Central memory CD4-positive, alpha-beta T cell (primary cell): ENCODE measurements at regions not wholly inside any gene's neighbourhood (a gene's known extent, or its start where the extent isn't known, plus 50 kb on each side); places are given as distances from the start of the nearest gene placed in this dataset.

Source experiments
- DNase-seq: peaks from one replicate; pipeline ENCODE4 v3.0.0; 2022

DNA sequence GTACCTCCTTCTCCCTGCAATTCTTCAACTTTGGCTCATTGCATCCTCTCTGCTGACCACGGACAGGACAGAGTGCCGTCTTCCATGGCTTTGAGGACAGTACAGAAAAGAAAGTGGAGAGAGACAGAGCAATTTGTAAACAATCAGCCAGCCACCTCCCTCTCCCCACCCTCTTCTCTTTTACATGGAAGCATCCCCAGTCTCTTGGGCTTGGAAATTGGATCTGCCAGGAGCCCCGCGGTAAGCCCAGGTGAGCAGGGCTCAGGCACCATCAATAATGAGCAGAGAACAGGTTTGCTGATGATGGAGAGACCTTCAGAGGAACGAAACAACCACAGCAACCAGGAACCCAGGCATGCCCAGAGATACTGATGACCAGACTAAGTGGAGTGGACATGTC, 194.9 kb upstream of the TNRC6C start:
- no peak for DNase-seq

DNA sequence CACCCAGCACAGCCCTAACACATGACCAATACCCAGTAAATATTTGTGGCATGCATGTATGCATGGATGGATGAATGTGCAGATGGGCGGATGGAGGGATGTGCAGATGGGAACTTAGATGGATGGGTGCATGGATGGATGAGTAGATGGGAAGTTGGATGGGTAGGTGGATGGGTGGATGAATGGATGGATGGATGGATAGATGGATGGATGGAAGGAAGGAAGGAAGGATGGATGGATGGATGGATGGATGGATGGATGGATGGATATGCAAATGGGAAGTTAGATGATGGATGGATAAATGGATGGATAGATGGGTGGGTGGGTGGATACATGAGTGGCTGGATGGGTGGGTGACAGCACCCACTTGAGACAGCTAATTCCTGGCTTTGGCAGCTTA, 193.2 kb upstream of the TNRC6C start:
- DNase-seq: no peak

DNA sequence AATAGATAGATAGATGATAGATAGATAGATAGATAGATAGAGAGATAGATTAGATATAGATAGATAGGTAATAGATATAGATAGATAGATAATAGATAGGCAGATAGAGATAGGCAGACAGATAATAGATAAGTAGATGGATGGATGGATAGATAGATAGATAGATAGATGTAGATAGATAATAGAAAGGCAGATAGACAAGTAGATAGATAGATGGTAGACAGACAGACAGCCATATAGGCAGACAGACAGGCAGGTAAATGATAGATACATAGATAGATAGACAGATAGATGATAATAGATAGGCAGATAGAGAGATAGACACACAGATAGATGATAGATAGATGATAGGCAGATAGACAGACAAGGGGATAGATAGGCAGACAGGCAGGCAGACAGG, 191.4 kb upstream of the TNRC6C start:
- DNase-seq: no peak

DNA sequence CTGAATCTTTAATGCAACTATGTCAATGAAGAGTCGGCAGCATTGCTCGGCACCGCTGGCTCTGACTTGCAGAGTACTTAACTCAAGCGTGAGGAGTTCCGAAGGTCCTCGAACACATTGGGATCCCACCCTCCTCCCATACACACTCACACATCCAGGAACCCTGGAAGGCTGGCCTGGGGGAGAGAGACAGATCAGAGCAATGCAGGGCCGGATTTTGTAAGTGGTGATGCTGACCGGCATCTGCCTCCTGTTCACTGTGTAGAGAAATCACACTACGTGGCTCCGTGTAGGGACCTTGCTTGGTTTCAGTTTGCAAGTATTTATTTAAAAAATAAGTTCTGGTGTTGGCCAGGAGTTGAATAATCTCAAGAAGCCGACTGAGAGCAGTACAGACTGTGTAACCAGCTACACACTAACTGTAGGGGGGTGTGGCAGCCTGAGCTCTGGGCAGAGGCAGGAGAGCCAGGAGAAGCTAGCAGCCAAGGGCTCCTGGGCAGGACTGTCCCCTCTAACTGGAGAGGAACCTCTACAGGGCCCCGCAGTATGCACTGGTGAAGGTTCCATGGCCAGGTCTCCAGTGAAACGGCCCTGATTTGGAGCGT, 190.2 kb upstream of the TNRC6C start:
- DNase-seq: no peak

DNA sequence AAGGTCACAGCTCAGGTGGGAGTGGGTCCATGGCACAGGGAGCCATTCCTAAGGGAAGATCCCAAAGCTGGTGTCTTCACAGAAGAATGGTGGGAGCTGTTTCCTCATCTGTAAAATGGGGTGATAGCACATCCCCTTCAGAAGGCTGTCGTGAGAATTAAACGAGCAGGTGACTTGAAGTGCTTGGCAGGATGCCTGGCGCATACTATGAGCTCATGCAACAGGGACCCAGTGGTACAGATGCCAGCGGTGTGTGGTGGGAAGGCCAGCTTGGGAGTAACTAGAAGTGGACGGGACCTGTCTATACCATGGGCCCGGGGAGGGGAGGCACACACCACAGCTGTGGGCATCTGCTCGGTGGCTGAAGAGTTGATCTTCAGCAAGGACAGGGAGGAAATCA, 189.3 kb upstream of the TNRC6C start:
- DNase-seq: no peak

DNA sequence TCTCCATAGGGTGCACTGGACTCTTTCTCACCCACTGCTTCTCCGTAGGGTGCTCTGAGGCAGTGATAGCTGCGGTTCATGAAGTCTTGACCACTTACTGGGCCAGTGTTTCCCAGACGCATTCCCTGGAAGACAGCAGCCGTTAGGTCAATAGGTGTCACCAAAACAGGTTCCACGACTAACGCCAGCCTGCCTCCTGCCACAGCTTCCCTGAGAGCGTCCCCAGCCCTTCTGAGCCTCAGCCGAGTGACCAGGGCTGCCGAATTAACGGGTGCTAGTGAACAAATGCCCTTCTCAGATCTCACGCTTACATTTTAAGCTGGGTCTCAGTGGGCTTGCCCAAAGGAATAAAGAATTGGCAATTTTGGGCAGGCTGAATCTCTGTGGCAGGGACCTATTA, 188.7 kb upstream of the TNRC6C start:
- DNase-seq: no peak

DNA sequence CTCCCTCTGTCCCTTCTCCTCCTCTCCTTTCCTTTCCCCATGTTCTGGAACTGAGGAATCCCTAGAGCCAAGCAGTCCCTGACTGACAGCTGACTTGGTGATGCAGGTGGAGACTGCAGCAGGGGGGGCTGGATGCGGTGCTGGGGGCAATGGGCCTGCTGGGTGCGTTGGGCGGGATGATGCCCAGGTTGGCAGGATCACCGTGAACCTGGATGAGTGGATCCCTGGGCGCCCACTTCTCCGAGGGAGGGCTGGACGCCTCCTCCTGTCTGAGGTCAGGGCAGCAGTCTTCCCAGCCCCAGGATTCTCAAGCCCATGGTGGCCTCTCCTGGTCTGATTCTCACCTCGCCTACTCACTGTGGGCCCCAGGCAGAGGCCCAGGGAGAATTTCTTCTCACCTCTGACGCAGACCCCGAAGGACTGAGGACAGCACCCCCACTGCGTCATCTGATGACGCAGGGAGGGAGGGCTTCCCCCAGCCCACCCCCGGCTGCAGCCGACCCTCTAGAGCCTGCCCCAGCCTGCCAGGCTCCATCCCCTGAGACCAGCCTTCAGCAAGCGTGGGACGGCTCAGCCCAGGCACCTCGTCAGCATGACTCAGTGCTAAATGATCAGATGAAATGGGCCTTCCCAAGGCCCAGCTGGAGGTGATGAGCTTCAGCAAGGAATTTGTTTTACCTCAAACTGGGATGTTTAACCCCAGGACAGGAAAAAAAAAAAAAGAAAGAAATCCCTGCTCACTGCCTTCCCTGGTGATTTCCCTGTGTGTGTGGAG, 188.0 kb upstream of the TNRC6C start:
- DNase-seq: no peak

DNA sequence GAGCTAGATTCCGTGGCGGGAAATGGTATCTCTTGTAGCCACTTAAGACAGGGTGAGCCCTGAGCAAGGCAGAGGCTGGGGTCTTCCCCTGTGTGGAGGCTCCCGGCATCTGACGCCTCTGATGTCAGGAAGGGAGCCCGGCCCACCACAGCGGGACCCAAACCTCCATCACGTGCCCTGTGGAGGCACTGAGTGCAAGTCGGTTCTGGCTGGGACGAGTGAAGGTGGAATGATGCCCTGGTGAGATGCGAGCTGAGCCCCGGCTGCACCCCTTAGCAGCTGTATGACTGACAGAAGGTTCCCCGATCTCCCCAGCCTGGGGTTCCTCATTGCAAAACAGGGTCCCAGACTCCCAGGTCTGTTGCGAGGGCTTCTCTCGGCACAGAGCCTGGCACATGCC, 187.4 kb upstream of the TNRC6C start:
- no peak for DNase-seq

DNA sequence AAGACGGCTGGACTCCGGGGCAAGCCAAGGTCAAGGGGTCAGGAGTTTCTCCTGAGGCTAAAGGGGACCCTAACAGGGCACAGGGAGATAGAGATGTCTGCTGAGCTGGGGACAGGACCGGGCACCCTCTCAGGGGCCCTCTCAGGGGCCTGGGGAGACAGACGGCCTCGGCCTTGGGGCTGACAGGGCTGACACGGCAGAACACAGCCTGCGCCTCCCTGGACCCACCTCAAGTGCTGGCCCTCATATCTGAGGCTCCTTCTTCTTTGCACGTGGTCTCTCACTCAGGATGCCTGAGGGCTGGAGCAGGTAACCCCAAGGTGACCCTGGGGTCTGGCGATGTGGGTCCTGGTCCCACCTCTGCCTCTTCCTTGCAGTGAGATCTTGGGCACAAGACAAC, 186.9 kb upstream of the TNRC6C start:
- no peak for DNase-seq

DNA sequence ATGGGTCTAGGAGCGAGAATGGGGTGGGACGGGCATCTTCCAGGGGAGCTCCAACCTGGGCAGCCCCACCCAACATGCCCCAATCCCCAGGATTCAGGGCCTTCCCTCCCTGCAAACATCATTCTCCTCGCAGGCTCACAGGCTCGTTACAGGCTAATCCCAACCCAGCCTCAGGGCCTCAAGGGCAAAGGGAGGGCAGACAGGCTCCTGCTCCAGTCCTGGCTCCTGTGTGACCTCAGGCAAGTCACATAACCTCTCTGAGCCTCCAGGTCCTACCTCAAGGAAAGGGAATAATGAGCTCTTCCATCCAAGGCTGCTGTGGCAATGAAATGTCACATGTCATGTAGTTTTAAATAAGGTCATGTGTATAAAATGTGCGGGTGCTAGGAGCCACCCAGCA, 186.5 kb upstream of the TNRC6C start:
- DNase-seq: no peak

DNA sequence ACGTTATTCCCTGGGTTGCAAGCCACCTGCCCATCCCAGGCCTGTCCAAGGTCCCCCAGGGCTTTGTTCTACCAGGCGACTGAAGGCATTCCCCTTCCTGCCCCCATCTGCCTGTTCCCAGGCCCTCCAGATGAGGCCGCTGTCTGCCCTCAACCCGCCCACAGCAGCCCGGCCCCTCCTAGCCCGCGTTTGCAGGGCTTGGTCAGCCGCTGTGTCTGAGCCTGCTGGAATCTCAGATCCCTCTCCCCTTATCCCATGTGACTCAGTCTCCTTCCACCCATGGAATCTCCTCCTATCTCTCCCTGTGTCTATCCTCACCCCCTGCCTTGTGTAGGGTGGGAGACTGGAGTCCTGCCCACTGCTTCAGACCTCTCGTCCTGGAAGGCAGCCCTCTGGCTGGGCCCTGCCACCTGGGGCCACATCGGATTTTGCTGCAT, 186.0 kb upstream of the TNRC6C start:
- peak; percentile 51 for DNase-seq

DNA sequence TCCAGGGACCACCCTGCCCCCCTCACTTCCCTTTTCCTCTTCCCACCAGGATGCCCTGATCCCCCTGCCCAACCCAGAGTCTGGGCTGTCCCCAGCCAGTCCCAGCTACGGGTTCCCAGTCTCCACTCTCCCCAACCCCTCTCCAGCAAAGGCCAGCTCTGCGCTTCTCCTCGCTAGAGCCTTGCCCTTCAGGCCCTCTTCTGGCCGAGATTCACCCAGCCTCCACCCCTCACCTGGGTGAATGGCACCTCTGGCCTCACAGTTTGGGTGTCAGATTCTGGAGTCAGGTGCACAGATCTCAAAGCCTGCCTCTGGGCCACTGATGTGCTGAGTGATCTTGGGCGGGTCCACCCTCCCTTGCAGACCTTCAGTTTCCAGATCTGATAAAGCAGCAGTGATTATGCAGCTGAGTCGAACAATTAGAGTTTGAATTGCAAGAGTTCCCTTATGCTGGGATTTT, 185.6 kb upstream of the TNRC6C start:
- no peak for DNase-seq

DNA sequence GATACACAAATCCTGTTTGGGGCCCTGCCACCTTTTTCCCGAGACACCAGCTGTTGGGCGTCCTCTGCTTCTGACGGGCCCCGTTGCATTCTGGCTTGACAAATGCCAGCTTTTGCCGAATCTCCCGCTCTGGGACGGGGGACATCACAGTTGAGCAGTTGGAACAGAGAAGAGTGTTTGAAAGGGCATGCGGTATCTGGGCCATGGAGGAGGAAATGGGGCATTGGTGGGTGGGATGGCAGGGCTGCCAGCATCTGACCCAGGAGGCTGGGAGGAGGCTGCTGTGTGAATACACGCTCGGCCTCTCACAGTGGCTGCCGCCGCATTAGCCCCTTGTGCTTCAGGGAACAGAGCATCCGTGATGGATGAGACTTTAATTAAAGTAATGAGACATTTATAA, 184.3 kb upstream of the TNRC6C start:
- no peak for DNase-seq

DNA sequence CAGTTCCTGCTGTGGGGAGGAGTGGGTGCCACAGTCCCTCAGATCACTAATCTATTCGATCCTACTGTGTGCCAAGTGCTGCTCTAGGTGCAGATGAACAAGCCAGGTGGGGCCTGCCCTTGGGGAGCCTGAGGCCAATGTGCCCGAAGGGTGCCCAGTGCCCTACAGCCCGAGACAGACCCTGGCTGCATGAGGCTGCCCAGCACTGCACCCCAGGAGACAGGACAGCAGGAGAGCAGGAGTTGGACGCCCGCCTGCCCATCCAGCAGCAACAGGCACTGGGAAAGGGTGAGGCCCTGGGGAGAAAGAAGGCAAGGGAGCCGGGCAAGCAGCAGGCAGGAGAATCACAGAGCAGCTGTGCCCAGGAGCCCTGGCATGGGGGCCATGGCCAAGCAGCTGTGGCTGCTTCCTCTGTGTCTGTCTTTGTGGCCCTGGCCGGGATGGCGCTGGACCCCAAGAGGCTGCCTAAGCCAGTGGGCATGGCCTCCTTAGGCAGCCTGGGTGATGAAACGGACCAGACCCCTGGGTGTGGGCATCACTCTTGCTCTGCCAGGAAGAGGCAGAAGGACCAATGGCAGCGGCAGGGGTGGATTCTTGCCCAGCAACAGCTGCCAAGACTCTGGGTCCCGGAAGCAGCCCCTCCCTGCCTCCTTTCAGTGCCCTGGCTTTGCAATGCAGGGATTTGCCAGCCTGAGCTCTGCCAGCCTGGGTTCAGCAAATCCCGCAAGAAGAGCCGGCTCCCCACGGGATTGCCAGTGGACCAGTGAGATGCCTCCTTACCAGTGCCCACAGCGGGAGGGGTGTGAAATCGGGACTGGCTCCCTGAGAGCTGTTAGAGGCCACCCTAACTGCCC, 179.6 kb upstream of the TNRC6C start:
- no peak for DNase-seq

DNA sequence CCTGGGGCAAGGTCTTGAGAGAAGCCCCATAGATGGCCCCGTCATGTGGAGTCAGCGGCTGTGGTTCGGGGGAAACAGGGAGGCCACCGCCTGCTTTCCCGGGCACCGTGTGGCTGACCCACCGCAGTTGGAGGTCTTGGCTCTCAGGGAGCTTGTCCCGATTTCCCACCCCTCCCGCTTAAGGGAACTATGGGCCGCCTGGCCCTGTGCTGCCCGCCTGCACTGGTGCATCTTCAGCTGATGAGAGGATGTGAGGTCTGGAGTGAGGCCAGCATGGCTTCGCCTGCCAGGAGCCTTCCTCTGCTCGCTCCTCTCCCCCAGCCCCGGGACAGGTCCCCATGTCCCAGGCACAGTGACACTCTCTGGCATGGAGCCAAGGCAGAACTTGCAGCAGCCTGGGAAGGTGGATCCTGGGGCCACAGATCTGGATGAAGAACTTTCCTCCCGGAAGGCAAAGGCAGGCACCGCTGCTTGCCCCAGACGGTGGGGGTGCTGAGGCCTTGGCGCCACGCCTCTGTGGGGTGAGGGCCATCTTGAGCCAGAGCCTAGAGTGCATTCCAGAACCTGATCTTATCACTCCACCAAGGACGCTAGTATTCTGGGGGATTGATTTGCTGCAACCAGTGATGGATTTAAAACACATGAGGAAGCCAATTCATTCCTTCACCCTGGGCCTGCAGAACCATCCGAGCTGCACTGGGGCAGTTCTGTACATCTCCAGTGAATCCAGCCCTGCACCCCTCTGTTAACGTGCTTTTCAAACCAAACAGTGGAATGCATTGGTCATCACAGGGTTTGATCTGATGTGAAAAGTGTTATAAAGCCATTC, 178.6 kb upstream of the TNRC6C start:
- no peak for DNase-seq

DNA sequence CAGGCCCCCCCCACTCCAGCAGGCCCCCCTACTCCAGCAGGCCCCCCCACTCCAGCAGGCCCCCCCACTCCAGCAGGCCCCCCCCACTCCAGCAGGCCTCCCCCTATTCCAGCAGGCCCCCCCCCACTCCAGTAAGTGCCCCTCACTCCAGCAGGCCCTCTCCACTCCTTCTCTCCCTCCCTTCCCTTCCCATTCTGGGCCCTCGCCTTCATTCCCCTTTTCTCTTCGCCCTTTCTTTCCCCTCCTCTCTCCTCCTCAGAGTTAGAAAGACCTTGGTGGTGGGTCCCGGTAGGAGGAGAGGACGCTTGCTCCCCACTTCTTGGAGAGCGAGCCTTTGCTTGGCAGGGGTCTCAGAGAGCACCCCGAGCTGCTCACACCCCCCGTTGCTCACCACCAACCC, 177.0 kb upstream of the TNRC6C start:
- DNase-seq: no peak

DNA sequence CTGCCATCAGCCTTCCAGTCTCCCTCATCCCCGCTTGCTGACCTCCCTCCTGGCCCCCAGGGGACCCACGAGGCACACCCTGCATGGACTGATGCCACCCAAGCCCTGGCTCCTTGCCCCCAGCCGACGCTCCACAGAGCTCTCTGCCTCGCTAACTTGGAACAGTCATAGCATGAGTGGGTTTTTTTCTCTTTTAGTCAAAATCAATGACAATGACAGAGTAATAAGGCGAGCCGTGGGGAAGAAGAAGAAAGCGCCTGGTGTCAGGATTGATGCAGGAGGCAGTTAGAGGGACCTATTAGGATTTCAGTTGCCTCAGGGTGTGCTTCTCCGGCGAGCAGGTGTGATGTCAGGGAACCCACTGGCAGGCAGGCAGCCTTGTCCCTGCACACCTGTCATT, 176.3 kb upstream of the TNRC6C start:
- DNase-seq: no peak

DNA sequence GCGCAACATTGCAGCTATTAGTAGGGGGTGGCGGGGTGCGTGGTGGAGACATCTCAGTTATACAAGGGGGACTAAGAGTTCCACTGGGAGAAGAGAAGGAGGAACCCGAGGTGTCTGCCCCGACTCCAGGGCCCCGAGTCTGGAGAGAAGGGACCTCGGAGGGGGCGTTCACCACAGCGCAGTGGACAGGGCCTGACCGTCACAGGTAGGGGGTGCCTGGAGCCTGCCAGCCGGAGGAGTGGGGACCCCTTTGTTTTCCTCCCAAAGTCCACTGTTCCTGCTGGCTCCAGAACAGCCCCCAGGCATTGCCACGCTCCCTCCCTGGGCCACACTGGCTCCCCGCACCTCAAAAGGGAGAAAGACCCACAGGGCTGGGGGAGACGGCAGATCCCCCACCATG, 175.9 kb upstream of the TNRC6C start:
- DNase-seq: no peak

DNA sequence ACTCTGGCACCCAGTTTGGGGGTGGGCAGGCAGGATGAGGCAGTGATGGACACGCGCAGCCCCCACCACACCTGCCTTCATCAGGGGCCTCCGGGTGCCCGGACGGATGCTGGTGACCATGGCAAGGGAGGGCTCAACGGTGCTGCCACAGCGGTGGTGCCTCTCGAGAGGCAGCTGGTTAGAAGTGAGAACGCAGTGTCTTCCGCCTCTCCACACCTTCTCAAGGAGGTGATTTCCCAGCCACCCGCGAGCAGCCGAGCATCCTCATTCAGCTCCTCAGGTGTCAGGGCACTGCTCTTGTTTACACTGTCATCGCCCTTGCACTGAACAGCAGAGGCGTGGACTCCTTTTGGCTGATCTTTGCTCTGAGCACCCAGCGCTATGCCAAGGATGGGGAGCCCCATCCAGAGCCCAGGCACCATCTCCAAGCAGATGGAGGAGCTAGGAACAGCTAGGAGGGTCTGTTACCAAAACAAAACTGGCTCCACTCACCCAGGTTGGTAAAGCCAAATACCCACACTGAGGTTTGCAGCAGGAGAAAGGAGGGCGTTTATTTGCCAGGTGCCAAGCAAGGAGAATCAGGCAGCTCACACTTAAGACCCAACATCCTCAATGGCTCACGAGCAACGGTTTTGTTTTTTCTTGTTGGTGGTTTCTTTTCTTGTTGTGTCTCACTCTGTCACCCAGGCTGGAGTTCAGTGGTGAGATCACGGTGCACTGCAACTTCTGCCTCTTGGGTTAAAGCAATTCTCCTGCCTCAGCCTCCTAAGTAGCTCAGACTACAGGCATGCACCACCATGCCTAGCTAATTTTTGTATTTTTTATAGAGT, 174.3 kb upstream of the TNRC6C start:
- DNase-seq: peak; percentile 76

DNA sequence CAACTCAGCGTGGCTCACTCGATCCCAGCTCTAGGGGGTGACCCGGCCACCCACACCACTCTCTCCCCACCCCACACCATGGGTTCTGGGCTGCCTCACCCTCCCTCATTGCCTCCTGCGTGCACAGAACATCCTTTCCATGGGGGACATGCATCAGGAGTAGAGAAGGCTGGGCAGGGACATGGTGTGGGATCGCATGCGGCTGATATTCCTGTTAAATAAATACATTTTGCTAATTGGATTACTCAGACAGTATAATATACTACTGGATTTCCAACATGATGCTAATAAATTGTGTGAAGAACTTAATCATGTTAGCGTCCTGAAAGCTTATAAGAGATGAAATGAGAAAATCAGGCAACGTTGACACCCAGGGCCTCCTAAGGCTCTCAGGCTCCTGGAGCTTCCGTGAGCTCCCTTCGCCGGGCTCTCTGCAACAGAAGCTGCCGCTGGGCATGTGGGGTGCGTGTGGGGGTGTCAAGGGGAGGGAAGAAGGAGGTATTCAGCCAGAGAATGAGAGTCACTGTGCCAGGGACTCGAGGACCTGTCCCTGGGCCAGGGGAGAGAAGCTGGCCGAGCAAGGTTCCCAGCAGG, 173.1 kb upstream of the TNRC6C start:
- no peak for DNase-seq

DNA sequence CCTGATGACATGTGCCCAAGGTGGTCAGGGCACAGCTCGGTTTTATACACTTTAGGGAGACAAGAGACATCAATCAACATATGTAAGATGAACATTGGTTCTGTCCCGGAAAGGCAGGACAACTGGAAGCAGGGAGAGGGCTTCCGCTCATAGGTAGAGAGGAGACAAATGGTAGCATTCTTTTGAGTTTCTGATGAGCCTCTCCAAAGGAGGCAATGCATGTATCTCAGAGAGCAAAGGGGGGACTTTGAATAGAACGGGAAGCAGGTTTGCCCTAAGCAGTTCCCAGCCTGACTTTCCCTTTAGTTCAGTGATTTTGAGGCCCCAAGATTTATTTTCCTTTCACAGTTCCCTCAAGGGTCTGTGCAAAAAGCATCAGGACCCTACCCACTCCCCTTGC, 172.4 kb upstream of the TNRC6C start:
- no peak for DNase-seq
